H9 (cell line): ENCODE measurements at regions not wholly inside any gene's neighbourhood (a gene's known extent, or its start where the extent isn't known, plus 50 kb on each side); places are given as distances from the start of the nearest gene placed in this dataset.

Source experiments
- DNase-seq: peaks from one replicate; pipeline ENCODE4 v3.0.0-alpha.2; 2017
- H2AFZ ChIP-seq: one replicate; pipeline ENCODE4 v1.6.1; 2013; ENCODE audit warnings: mild to moderate bottlenecking, low read length, control low read depth, moderate library complexity
- H2AK5ac ChIP-seq: 2 replicates; pipeline ENCODE4 v1.6.1; 2013; ENCODE audit warnings: low read length, control low read depth, mixed read lengths; ENCODE audit not compliant: insufficient read length
- H2BK120ac ChIP-seq: one replicate; pipeline ENCODE4 v1.6.1; 2013; ENCODE audit warnings: low read depth, mild to moderate bottlenecking, low read length, control low read depth, inconsistent platforms; ENCODE audit not compliant: poor library complexity, severe bottlenecking
- H2BK12ac ChIP-seq: 2 replicates; pipeline ENCODE4 v1.6.1; 2013; ENCODE audit warnings: low read length, control low read depth, mixed read lengths, low read depth; ENCODE audit not compliant: insufficient read length
- H2BK15ac ChIP-seq: 2 replicates; pipeline ENCODE4 v1.6.1; 2013; ENCODE audit warnings: low read depth, low read length, control low read depth
- H2BK20ac ChIP-seq: one replicate; pipeline ENCODE4 v1.6.1; 2013; ENCODE audit warnings: low read depth, mild to moderate bottlenecking, low read length, control low read depth, inconsistent platforms; ENCODE audit not compliant: poor library complexity, severe bottlenecking
- H2BK5ac ChIP-seq: 2 replicates; pipeline ENCODE4 v1.6.1; 2013; ENCODE audit warnings: low read length, control low read depth, mixed read lengths; ENCODE audit not compliant: insufficient read length
- H3K14ac ChIP-seq: 2 replicates; pipeline ENCODE4 v1.6.1; 2013; ENCODE audit warnings: low read length, control low read depth; ENCODE audit not compliant: insufficient read depth
- H3K18ac ChIP-seq: 2 replicates; pipeline ENCODE4 v1.6.1; 2013; ENCODE audit warnings: low read depth, mild to moderate bottlenecking, mixed read lengths, low read length, control low read depth; ENCODE audit not compliant: insufficient read length
- H3K23ac ChIP-seq: 2 replicates; pipeline ENCODE4 v1.6.1; 2013; ENCODE audit warnings: low read length, control low read depth, mixed read lengths, low read depth; ENCODE audit not compliant: insufficient read length
- H3K23me2 ChIP-seq: 2 replicates; pipeline ENCODE4 v1.6.1; 2013; ENCODE audit warnings: low read depth, mild to moderate bottlenecking, mixed read lengths, low read length, control low read depth; ENCODE audit not compliant: insufficient read length, poor library complexity, severe bottlenecking
- H3K27ac ChIP-seq: 2 replicates; pipeline ENCODE4 v1.5.1; 2013; ENCODE audit warnings: low read length, control low read depth, mixed read lengths, low read depth; ENCODE audit not compliant: insufficient read length
- H3K27me3 ChIP-seq: 2 replicates; pipeline ENCODE4 v1.6.1; 2013; ENCODE audit warnings: low read length, control low read depth, inconsistent platforms; ENCODE audit not compliant: insufficient read depth
- H3K4ac ChIP-seq: 2 replicates; pipeline ENCODE4 v1.6.1; 2013; ENCODE audit warnings: low read depth, mild to moderate bottlenecking, control low read depth, inconsistent platforms, low read length, moderate library complexity
- H3K4me1 ChIP-seq: 2 replicates; pipeline ENCODE4 v1.6.1; 2013; ENCODE audit warnings: low read length, control low read depth, inconsistent platforms; ENCODE audit not compliant: insufficient read depth
- H3K4me2 ChIP-seq: 2 replicates; pipeline ENCODE4 v1.6.1; 2013; ENCODE audit warnings: low read length, control low read depth, mixed read lengths; ENCODE audit not compliant: insufficient read length, insufficient read depth
- H3K56ac ChIP-seq: 2 replicates; pipeline ENCODE4 v1.6.1; 2013; ENCODE audit warnings: low read depth, mild to moderate bottlenecking, mixed read lengths, low read length, control low read depth; ENCODE audit not compliant: insufficient read length
- H3K79me1 ChIP-seq: 2 replicates; pipeline ENCODE4 v1.6.1; 2013; ENCODE audit warnings: low read depth, mild to moderate bottlenecking, moderate library complexity, low read length, control low read depth, inconsistent platforms; ENCODE audit not compliant: insufficient read depth, poor library complexity, severe bottlenecking
- H3K79me2 ChIP-seq: 2 replicates; pipeline ENCODE4 v1.6.1; 2013; ENCODE audit warnings: low read length, control low read depth, inconsistent platforms; ENCODE audit not compliant: insufficient read depth
- H3K9ac ChIP-seq: 2 replicates; pipeline ENCODE4 v1.6.1; 2013; ENCODE audit warnings: low read length, control low read depth, mixed read lengths; ENCODE audit not compliant: insufficient read length; ENCODE audit errors: extremely low read depth
- H3K9me3 ChIP-seq: one replicate; pipeline ENCODE4 v1.6.1; 2013; ENCODE audit warnings: low read depth, low read length, inconsistent platforms; ENCODE audit not compliant: control insufficient read depth
- H3T11ph ChIP-seq: one replicate; pipeline ENCODE4 v1.6.1; 2013; ENCODE audit warnings: mild to moderate bottlenecking, low read length, control low read depth, inconsistent platforms
- H4K20me1 ChIP-seq: one replicate; pipeline ENCODE4 v1.6.1; 2013; ENCODE audit not compliant: control insufficient read depth, insufficient read length, insufficient read depth
- H4K5ac ChIP-seq: 2 replicates; pipeline ENCODE4 v1.6.1; 2013; ENCODE audit warnings: low read depth, mild to moderate bottlenecking, mixed read lengths, low read length, control low read depth; ENCODE audit not compliant: insufficient read length
- H4K8ac ChIP-seq: replicated peaks from 2 replicates; pipeline ENCODE4 v1.6.1; 2013; ENCODE audit warnings: low read length, control low read depth, mixed read lengths, low read depth; ENCODE audit not compliant: insufficient read length
- H4K91ac ChIP-seq: 2 replicates; pipeline ENCODE4 v1.6.1; 2013; ENCODE audit warnings: low read depth, mild to moderate bottlenecking, moderate library complexity, mixed read lengths, low read length, control low read depth; ENCODE audit not compliant: insufficient read length
- H3K27ac Mint-ChIP-seq, 3 experiments: 2 replicates in 2 of 3; 3 replicates in 1 of 3; pipeline ENCODE4 v1.8.0; 2020 to 2021; ENCODE audit warnings: mixed read lengths in 3 of 3, mild to moderate bottlenecking in 1 of 3, moderate library complexity in 1 of 3
- H3K27me3 Mint-ChIP-seq: 2 replicates; pipeline ENCODE4 v1.8.0; 2021; ENCODE audit warnings: low read depth, mild to moderate bottlenecking, moderate library complexity, mixed read lengths
- H3K36me3 Mint-ChIP-seq, 3 experiments: 2 replicates in 2 of 3; 3 replicates in 1 of 3; pipeline ENCODE4 v1.8.0; 2020 to 2021; ENCODE audit warnings: low read depth in 3 of 3, mixed read lengths in 3 of 3; ENCODE audit not compliant: insufficient read depth in 1 of 3
- H3K4me1 Mint-ChIP-seq, 2 experiments: 2 replicates each; pipeline ENCODE4 v1.8.0; 2020; ENCODE audit warnings: mixed read lengths in 2 of 2
- H3K4me3 Mint-ChIP-seq, 2 experiments: 2 replicates in 1 of 2; 3 replicates in 1 of 2; pipeline ENCODE4 v1.8.0; 2020 to 2021; ENCODE audit warnings: mild to moderate bottlenecking in 2 of 2, mixed read lengths in 2 of 2, moderate library complexity in 1 of 2
- H3K9me3 Mint-ChIP-seq, 2 experiments: 2 replicates in 1 of 2; 3 replicates in 1 of 2; pipeline ENCODE4 v1.8.0; 2020; ENCODE audit warnings: mild to moderate bottlenecking in 2 of 2, mixed read lengths in 2 of 2, moderate library complexity in 1 of 2
- WGBS: extraction: QIAGEN DNeasy Blood & Tissue Kit; methylation state at CpG from one replicate; pipeline ENCODE4 v1.1.7; 2013; ENCODE audit warnings: missing lambda C conversion rate, low lambda C conversion rate, mixed read lengths; ENCODE audit not compliant: insufficient read length; ENCODE audit errors: extremely low coverage; 5-methylcytosine and 5-hydroxymethylcytosine counted together
- TF ChIP-seq, protein P1 (sequence below): fragments of 200-600 bp; sonication (generic); conservative IDR thresholded peaks from 3 replicates; pipeline ENCODE4 v1.8.0; 2021; ENCODE audit warnings: antibody characterized with exemption, mild to moderate bottlenecking

- no peak overlapping the region for H3K27ac Mint-ChIP-seq
- no peaks in the 10 kb centered on the region for H3K23me2 ChIP-seq
- no peak overlapping the region for H3K23ac ChIP-seq
- no peak overlapping the region for H2AK5ac ChIP-seq
- H3K36me3 Mint-ChIP-seq = no peaks in the 10 kb centered on the region
- no peak overlapping the region for H4K5ac ChIP-seq
- no peak overlapping the region for H2BK12ac ChIP-seq
- no peaks in the 10 kb centered on the region for H3K4me1 Mint-ChIP-seq
- no peak overlapping the region for H3K14ac ChIP-seq
- H4K20me1 ChIP-seq = no peaks in the 10 kb centered on the region
- no peaks in the 10 kb centered on the region for H3K79me1 ChIP-seq
- no peak overlapping the region for H3K4me3 Mint-ChIP-seq
- no peak overlapping the region for H2AFZ ChIP-seq
- no peak overlapping the region for H3K4me2 ChIP-seq
- no peak overlapping the region for H3T11ph ChIP-seq
- peaks cover 0 to 3% of the 10 kb centered on the region in 2 experiments; a peak in 2 of 5 replicates for H3K9me3 Mint-ChIP-seq
- no peak overlapping the region for H2BK20ac ChIP-seq
- no peak overlapping the region for H3K56ac ChIP-seq
- H4K8ac ChIP-seq = no peak overlapping the region
- no peaks in the 10 kb centered on the region for H3K27me3 ChIP-seq
- WGBS = no CpG with 5 or more reads among the region's 7 CpGs
- H3K27ac ChIP-seq = no peak overlapping the region
- no peaks in the 10 kb centered on the region for H3K4me1 ChIP-seq
- DNase-seq = no peak
- H2BK120ac ChIP-seq = no peak overlapping the region
- no peaks in the 10 kb centered on the region for H3K79me2 ChIP-seq
- no peak overlapping the region for H3K4ac ChIP-seq
- H3K9ac ChIP-seq = no peak overlapping the region
- H2BK15ac ChIP-seq = no peak overlapping the region
- H3K27me3 Mint-ChIP-seq = no peaks in the 10 kb centered on the region
- no peak overlapping the region for H2BK5ac ChIP-seq
- H3K9me3 ChIP-seq = no peaks in the 10 kb centered on the region
- TF ChIP-seq, protein P1, sequence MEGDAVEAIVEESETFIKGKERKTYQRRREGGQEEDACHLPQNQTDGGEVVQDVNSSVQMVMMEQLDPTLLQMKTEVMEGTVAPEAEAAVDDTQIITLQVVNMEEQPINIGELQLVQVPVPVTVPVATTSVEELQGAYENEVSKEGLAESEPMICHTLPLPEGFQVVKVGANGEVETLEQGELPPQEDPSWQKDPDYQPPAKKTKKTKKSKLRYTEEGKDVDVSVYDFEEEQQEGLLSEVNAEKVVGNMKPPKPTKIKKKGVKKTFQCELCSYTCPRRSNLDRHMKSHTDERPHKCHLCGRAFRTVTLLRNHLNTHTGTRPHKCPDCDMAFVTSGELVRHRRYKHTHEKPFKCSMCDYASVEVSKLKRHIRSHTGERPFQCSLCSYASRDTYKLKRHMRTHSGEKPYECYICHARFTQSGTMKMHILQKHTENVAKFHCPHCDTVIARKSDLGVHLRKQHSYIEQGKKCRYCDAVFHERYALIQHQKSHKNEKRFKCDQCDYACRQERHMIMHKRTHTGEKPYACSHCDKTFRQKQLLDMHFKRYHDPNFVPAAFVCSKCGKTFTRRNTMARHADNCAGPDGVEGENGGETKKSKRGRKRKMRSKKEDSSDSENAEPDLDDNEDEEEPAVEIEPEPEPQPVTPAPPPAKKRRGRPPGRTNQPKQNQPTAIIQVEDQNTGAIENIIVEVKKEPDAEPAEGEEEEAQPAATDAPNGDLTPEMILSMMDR = no peak
- no peak overlapping the region for H3K18ac ChIP-seq
- no peak overlapping the region for H4K91ac ChIP-seq
Observed at GRCh38 chr13:105297839-105298238, 1237.6 kb downstream of the EFNB2 start.
